Activated CD4-positive, alpha-beta memory T cell treated with anti-CD3 and anti-CD28 coated beads for 36 hours (primary cell): ENCODE measurements at regions not wholly inside any gene's neighbourhood (a gene's known extent, or its start where the extent isn't known, plus 50 kb on each side); places are given as distances from the start of the nearest gene placed in this dataset.

Source experiments
- CTCF ChIA-PET: fragments of 350-600 bp; sonication (Branson Sonifier 250); formaldehyde crosslinking; loops from one replicate; lab custom pipeline; 2021; ENCODE audit warnings: antibody characterized with exemption, inconsistent platforms; lab: Charles Lee
- POLR2A ChIA-PET: fragments of 350-600 bp; sonication (Branson Sonifier 250); formaldehyde crosslinking; loops from one replicate; lab custom pipeline; 2021; ENCODE audit warnings: antibody characterized with exemption; lab: Charles Lee
- DNase-seq: peaks from one replicate; pipeline ENCODE4 v3.0.0-alpha.2; 2020
- H3K27ac Mint-ChIP-seq: one replicate; pipeline ENCODE4 v1.8.0; 2021; ENCODE audit warnings: mixed read lengths
- H3K27me3 Mint-ChIP-seq: one replicate; pipeline ENCODE4 v1.8.0; 2021; ENCODE audit warnings: mixed read lengths
- H3K36me3 Mint-ChIP-seq: one replicate; pipeline ENCODE4 v1.8.0; 2021; ENCODE audit warnings: mixed read lengths
- H3K4me1 Mint-ChIP-seq: one replicate; pipeline ENCODE4 v1.8.0; 2021; ENCODE audit warnings: low read depth, mixed read lengths
- H3K4me3 Mint-ChIP-seq: one replicate; pipeline ENCODE4 v1.8.0; 2021; ENCODE audit warnings: mild to moderate bottlenecking, mixed read lengths
- H3K9me3 Mint-ChIP-seq: one replicate; pipeline ENCODE4 v1.8.0; 2021; ENCODE audit warnings: mixed read lengths
- intact Hi-C: fragments of 100-400 bp; cut with micrococcal nuclease; formaldehyde crosslinking; loops from one replicate; pipeline ENCODE4 v1.15.1; 2023

DNA sequence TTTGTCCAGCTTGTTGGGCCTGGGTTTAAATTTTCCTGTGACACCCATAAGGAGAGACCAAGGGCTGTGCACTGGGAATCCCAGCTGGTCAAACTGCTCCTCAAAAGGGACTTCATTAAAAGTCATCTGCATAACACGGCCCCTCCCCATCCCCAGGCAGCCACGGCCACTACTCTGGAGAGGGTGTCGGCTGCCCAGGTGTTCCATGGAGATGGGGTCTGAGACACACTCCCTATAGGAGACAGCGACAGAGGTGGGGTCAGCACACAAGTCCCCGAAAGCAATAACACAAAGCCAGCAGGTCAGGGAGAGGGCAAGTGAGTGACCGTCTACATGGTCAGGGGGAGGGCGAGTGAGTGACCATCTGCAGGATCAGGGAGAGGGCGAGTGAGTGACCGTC, 75.6 kb upstream of the BCL11B start:
- CTCF ChIA-PET, result no interaction called here

DNA sequence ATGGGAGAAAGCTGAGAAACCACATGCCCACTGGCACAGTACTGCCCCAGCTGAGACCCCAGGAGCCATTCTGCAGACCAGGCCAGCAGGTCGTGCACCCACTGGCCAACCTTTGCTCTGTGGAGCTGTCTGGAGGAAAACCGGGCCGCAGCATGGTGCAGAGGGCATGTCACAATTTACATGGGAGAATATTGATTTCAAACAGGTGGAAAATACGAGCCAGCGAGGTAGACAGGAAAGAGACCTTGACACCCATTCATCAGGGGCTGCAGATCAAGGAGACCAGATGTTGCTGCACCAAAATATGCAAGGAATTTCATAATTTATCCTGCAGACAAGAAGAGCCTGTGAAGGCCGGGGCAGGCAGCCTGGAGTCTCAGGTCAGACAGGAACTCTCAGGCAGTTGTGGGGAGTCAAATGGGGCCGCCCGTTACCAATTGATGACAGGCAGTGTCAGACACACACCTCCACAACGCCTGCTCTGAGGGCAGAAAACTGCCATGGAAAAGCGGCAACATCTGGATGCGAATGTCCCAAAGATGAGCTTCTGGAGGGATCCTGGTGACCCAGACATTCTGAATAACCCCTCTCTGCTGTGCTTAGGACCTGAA, 74.6 kb upstream of the BCL11B start:
- CTCF ChIA-PET, result no interaction called here
- POLR2A ChIA-PET, result interaction anchor here (0.5 kb wide), 1 partner anchor 28 kb away, joined by 3 read pairs; no protein-coding TSS in a partner anchor
- no peak overlapping the region for H3K27ac Mint-ChIP-seq
- intact Hi-C loops, result no loop called here
- H3K27me3 Mint-ChIP-seq, result peaks cover 17% of the 10 kb centered on the region
- H3K4me1 Mint-ChIP-seq, result no peaks in the 10 kb centered on the region
- no peak for DNase-seq
- H3K9me3 Mint-ChIP-seq, result no peaks in the 10 kb centered on the region
- no peaks in the 10 kb centered on the region for H3K36me3 Mint-ChIP-seq
- no peak overlapping the region for H3K4me3 Mint-ChIP-seq

More for the DNA sequence above, 75.6 kb upstream of the BCL11B start:
- Mint-ChIP-seq H3K36me3 (no peaks in the 10 kb centered on the region), H3K9me3 (no peaks in the 10 kb centered on the region), H3K4me3 (no peak overlapping the region), H3K27ac (no peak overlapping the region), H3K27me3 (peaks cover 17% of the 10 kb centered on the region), H3K4me1 (no peaks in the 10 kb centered on the region)
- DNase-seq, result no peak
- POLR2A ChIA-PET, result no interaction called here
- intact Hi-C loops, result no loop called here

DNA sequence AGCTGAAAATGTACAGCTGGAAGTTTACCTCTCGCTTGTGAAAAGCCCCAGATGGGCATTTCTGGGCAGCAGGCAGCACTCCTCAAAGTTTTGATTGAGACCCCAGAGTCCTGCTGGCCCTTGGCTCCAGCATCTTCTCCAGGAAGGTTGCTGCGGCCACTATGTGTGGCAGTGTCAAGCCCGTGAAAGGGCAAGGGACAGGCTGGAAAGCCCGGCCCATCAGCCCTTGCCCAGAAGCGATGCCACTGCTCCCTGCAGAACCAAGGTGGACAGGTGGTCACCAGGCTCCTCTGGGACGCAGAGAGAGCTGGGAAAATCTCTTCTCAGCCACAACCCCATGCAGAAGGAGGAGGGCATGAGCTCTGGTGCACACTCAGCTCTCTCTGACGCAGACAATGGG, 73.5 kb upstream of the BCL11B start:
- intact Hi-C loops, result no loop called here
- no peaks in the 10 kb centered on the region for H3K9me3 Mint-ChIP-seq
- CTCF ChIA-PET, result interaction anchor here (0.7 kb wide), 1 partner anchor 497 kb away, joined by 3 read pairs; no protein-coding TSS in a partner anchor
- no peaks in the 10 kb centered on the region for H3K36me3 Mint-ChIP-seq
- H3K4me1 Mint-ChIP-seq, result no peaks in the 10 kb centered on the region
- POLR2A ChIA-PET, result no interaction called here
- H3K27me3 Mint-ChIP-seq, result peaks cover 20% of the 10 kb centered on the region
- no peak for DNase-seq
- no peak overlapping the region for H3K4me3 Mint-ChIP-seq
- no peak overlapping the region for H3K27ac Mint-ChIP-seq

DNA sequence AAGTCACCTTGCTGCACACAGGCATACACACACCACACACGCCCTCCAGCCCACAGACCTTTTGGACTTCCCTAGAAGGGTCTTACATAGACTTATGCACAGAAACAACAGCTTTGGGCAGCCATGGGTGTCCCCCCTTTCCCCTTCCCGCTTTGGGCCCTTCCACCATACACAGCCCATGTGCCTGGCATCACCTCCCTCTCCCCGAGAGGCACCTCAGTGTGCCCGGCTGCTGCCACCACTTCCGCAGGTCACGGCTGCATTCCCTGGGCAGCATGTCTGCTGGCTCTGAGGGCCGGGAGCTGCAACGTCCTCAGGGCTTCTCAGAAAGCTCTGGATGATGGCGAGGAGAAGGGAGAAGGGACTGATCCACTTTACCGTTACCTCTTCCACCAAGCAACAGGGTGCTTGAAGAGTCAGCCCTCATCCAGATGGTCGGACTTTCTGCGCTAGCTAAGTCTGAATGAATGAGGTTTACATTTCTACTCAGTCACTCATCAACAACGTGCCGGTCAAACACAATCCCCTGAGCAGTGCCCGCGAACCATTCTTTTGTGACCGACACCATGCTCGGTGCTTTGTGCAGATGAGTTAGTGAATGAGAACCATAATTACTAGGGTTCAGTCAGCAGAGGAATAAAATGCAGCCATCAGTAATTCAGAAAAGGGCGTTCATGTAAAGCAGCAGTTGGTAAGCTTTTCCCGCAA, 72.2 kb upstream of the BCL11B start:
- Mint-ChIP-seq H3K27ac (no peak overlapping the region), H3K27me3 (peaks cover 27% of the 10 kb centered on the region), H3K36me3 (no peaks in the 10 kb centered on the region), H3K4me1 (no peaks in the 10 kb centered on the region), H3K9me3 (no peaks in the 10 kb centered on the region), H3K4me3 (no peak overlapping the region)
- DNase-seq, result no peak
- POLR2A ChIA-PET, result no interaction called here
- CTCF ChIA-PET, result interaction anchor here (1.0 kb wide), 1 partner anchor 24 kb away, joined by 5 read pairs; no protein-coding TSS in a partner anchor
- intact Hi-C loops, result no loop called here

DNA sequence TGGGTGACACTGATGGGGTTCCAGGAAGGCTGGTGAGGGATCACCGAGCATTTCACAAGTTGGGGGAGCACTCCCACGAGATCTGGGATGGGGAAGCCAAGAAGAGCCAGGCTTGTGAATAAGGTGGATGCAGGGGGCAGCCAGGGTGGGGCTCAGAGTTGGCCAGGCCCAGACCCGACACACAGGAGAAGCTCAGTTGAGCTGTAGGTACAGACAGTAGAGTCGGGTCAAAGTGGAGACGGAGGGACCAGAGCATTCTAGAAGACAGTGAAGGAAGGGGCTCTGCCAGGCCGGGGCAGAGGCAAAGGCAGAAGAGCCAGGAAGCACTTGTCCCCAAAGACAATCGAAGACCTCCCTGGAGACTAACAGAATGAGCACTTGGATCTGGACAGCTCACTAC, 70.9 kb upstream of the BCL11B start:
- intact Hi-C loops, result no loop called here
- Mint-ChIP-seq H3K36me3 (no peaks in the 10 kb centered on the region), H3K9me3 (no peaks in the 10 kb centered on the region), H3K4me3 (no peak overlapping the region), H3K4me1 (no peaks in the 10 kb centered on the region), H3K27ac (no peak overlapping the region), H3K27me3 (peaks cover 38% of the 10 kb centered on the region)
- DNase-seq, result no peak
- ChIA-PET CTCF (no interaction called here), POLR2A (no interaction called here)

DNA sequence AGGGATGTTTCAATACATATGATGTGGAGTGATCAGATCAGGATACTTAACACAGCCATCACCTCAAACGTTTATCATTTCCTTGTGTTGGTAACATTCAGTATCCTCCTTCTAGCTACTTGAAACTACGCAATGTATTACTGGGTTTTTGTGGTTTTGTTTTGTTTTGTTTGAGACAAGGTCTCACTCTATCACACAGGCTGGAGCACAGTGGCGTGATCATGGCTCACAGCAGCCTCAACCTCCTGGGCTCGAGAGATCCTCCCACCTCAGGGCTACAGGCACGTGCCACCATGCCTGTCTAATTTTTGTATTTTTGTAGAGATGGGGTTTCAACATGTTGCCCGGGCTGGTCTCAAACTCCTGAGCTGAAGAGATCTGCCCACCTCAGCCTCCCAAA, 70.2 kb upstream of the BCL11B start:
- no peaks in the 10 kb centered on the region for H3K4me1 Mint-ChIP-seq
- no peak for DNase-seq
- H3K9me3 Mint-ChIP-seq, result no peaks in the 10 kb centered on the region
- H3K4me3 Mint-ChIP-seq, result no peak overlapping the region
- H3K27ac Mint-ChIP-seq, result no peak overlapping the region
- POLR2A ChIA-PET, result no interaction called here
- intact Hi-C loops, result no loop called here
- H3K27me3 Mint-ChIP-seq, result peaks cover 38% of the 10 kb centered on the region
- CTCF ChIA-PET, result interaction anchor here (0.6 to 1.2 kb wide), 2 partner anchors 23 to 47 kb away, joined by 3 to 4 read pairs; no protein-coding TSS in a partner anchor
- no peaks in the 10 kb centered on the region for H3K36me3 Mint-ChIP-seq

DNA sequence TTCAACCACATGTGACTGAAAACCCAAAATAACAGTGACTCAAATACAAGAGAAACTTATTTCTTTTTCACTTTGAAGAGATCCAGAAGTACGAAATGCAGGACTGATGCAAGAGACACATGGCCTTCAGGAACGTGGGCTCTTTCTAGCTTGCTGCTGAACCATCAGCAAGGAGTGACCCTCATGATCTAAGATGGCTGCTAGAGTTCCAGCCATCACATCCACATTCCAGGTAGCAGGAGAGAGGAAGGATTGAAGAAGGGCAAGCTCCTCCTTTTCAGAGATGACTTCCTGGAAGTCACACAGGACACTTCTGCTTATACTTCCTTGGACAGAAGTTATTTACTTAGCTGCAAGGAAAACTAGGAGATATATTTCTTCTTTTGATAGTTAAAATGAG, 67.6 kb upstream of the BCL11B start:
- Mint-ChIP-seq H3K9me3 (no peaks in the 10 kb centered on the region), H3K36me3 (no peaks in the 10 kb centered on the region), H3K27ac (no peak overlapping the region), H3K4me1 (no peaks in the 10 kb centered on the region), H3K4me3 (no peak overlapping the region), H3K27me3 (peaks cover 32% of the 10 kb centered on the region)
- DNase-seq, result no peak
- CTCF ChIA-PET, result interaction anchor here (0.6 to 1.0 kb wide), 2 partner anchors 20 to 211 kb away, joined by 3 to 4 read pairs; no protein-coding TSS in a partner anchor
- intact Hi-C loops, result no loop called here
- POLR2A ChIA-PET, result no interaction called here

DNA sequence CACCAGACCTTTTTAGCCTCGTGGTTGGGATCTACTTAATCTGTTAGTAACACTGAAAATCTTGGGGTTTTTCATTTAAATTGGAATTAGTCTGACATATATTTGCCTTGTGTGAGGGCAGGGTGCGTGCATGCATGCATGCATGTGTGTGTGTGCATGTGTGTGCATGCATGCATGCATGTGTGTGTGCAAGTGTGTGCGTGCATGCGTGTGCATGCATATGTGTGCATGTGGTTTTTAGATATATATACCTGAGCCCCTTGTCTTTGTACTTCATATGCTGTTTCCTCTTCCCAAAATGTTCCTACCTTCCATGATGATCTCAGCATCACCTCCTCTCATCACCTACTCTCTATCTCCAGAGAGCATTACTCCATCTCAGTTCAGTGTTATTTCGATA, 66.3 kb upstream of the BCL11B start:
- peaks cover 28% of the 10 kb centered on the region for H3K27me3 Mint-ChIP-seq
- H3K4me3 Mint-ChIP-seq, result no peak overlapping the region
- H3K27ac Mint-ChIP-seq, result no peak overlapping the region
- no peaks in the 10 kb centered on the region for H3K4me1 Mint-ChIP-seq
- no peak for DNase-seq
- intact Hi-C loops, result no loop called here
- ChIA-PET POLR2A (no interaction called here), CTCF (no interaction called here)
- no peaks in the 10 kb centered on the region for H3K36me3 Mint-ChIP-seq
- H3K9me3 Mint-ChIP-seq, result no peaks in the 10 kb centered on the region

DNA sequence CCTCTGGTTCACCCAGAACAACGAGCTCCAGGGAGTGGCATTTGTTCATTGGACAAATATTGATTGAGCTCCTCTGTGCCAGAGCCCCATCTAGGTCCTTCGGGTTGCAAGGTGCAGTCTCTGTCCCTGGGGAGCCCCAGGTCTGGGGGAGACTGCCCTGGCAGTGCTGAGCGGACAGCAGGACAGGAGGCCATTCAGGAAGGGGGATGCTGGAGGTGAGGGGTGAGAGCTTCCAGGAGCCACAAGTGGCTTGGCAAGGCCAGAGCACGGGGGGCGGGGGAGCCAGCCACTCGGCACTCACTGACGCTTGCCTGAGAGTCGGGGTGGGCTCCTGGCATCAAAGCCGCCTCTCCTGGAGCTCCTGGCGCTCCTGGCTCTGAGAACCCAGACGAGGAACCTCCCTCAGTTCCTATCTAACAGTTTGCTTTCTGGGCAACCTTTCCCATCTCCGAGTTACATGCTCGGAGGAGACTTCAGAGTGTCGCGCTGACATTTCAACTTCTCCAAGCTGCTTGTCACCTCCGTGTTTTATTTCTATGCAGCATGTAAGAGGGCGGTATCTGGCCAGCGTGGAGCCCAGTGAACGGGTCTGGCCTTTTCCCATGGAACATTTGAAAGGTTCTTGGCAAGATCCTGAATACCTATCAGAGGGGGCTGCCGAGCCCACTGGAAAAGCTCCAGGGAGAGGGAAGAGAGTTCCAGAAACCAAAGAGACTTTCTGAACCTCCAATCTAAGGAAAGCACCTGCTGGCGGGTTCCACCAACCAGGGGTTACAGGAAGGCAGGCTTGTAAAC, 62.0 kb upstream of the BCL11B start:
- peaks cover 11% of the 10 kb centered on the region for H3K27me3 Mint-ChIP-seq
- no peaks in the 10 kb centered on the region for H3K36me3 Mint-ChIP-seq
- intact Hi-C loops, result no loop called here
- H3K27ac Mint-ChIP-seq, result no peak overlapping the region
- DNase-seq, result no peak
- POLR2A ChIA-PET, result no interaction called here
- CTCF ChIA-PET, result interaction anchor here (1.1 to 2.0 kb wide), 2 partner anchors 14 to 81 kb away, joined by 3 to 8 read pairs; no protein-coding TSS in a partner anchor
- no peaks in the 10 kb centered on the region for H3K4me1 Mint-ChIP-seq
- H3K4me3 Mint-ChIP-seq, result no peak overlapping the region
- H3K9me3 Mint-ChIP-seq, result no peaks in the 10 kb centered on the region

DNA sequence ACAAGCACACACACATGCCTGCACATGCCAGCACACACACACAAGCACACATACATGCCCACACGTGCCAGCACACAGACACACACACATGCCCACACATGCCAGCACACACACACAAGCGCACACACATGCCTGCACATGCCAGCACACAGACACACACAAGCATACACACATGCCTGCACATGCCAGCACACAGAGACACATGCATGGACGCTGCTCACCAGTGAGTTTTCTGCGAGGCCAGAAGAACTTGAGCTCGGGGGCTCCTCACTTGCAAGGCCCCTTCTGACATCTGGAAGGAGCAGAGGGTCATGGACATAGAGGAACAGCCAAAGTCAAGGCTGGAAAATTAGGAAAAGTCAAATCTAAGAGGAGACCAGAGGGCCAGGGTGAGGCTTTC, 61.2 kb upstream of the BCL11B start:
- H3K4me1 Mint-ChIP-seq, result no peaks in the 10 kb centered on the region
- no peak overlapping the region for H3K27ac Mint-ChIP-seq
- H3K36me3 Mint-ChIP-seq, result no peaks in the 10 kb centered on the region
- H3K4me3 Mint-ChIP-seq, result no peak overlapping the region
- H3K9me3 Mint-ChIP-seq, result no peaks in the 10 kb centered on the region
- peaks cover 5% of the 10 kb centered on the region for H3K27me3 Mint-ChIP-seq
- POLR2A ChIA-PET, result no interaction called here
- intact Hi-C loops, result no loop called here
- no peak for DNase-seq
- CTCF ChIA-PET, result no interaction called here

DNA sequence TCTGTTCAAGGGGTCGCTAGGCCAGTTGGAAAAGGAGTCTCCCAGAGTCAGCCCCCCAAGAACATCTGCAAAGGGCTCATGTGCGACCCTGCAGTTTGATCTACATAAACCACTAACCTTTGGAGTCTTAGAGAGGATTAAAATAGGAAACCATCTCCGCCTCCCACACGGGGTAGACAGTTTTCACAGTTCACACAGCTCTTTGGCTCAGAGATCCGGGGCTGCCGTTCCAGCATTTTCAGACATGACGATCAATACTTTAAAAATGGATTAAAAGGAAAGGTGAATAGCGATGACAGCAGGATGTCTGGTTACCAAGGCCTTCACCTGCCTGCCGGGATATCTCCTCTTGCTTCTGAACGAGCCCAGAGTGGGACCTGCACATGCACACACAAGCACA, 59.8 kb upstream of the BCL11B start:
- ChIA-PET CTCF (interaction anchor here (1.3 kb wide), 1 partner anchor 12 kb away, joined by 6 read pairs; no protein-coding TSS in a partner anchor), POLR2A (no interaction called here)
- Mint-ChIP-seq H3K9me3 (no peaks in the 10 kb centered on the region), H3K27me3 (peaks cover 7% of the 10 kb centered on the region), H3K4me3 (no peak overlapping the region), H3K27ac (no peak overlapping the region), H3K4me1 (no peaks in the 10 kb centered on the region), H3K36me3 (no peaks in the 10 kb centered on the region)
- intact Hi-C loops, result no loop called here
- no peak for DNase-seq
